GM12875 (cell line): ENCODE measurements at regions not wholly inside any gene's neighbourhood (a gene's known extent, or its start where the extent isn't known, plus 50 kb on each side); places are given as distances from the start of the nearest gene placed in this dataset.

Experiments used
- H3K4me3 ChIP-seq: one replicate; pipeline ENCODE4 v1.5.1; 2011; ENCODE audit warnings: low read depth, low read length, control low read depth
- CTCF ChIP-seq: IDR thresholded peaks from 2 replicates; pipeline ENCODE4 v1.5.1; 2011; ENCODE audit warnings: low read depth, mild to moderate bottlenecking, control low read depth, inconsistent platforms, low read length, moderate library complexity, borderline replicate concordance; ENCODE audit not compliant: insufficient read depth

GRCh38 chr20:63090052-63090451, 83.3 kb upstream of the BHLHE23 start:
- no peak overlapping the region for H3K4me3 ChIP-seq
- TF ChIP-seq CTCF: no peak

GRCh38 chr20:63089051-63089907, 82.5 kb upstream of the BHLHE23 start:
- H3K4me3 ChIP-seq: no peak overlapping the region
- no peak for TF ChIP-seq CTCF

- no peak for TF ChIP-seq CTCF
- H3K4me3 ChIP-seq: no peak overlapping the region
Observed at GRCh38 chr20:63087872-63088680, 81.3 kb upstream of the BHLHE23 start.

GRCh38 chr20:63087236-63087871, 80.6 kb upstream of the BHLHE23 start:
- no peak overlapping the region for H3K4me3 ChIP-seq
- no peak for TF ChIP-seq CTCF

GRCh38 chr20:63086421-63087235, 79.9 kb upstream of the BHLHE23 start:
- TF ChIP-seq CTCF: no peak
- H3K4me3 ChIP-seq: no peak overlapping the region

GRCh38 chr20:63085151-63085861, 78.5 kb upstream of the BHLHE23 start:
- TF ChIP-seq CTCF: no peak
- no peak overlapping the region for H3K4me3 ChIP-seq
